WTC11 (cell line): ENCODE measurements at regions not wholly inside any gene's neighbourhood (a gene's known extent, or its start where the extent isn't known, plus 50 kb on each side); places are given as distances from the start of the nearest gene placed in this dataset.

Experiments
- ATAC-seq: fragments of 200-7000 bp; cut with Tn5 transposase; 2 replicates; pipeline ENCODE4 v1.10.0; 2021; ENCODE audit warnings: mild to moderate bottlenecking, moderate library complexity
- CTCF ChIA-PET: fragments of 300-600 bp; sonication (Branson Sonifier 250); formaldehyde crosslinking; loops from one replicate; lab custom pipeline; 2021; ENCODE audit warnings: antibody characterized with exemption; lab: Charles Lee
- POLR2A ChIA-PET: fragments of 350-600 bp; sonication (Branson Sonifier 250); formaldehyde crosslinking; loops from one replicate; lab custom pipeline; 2021; ENCODE audit warnings: antibody characterized with exemption; lab: Charles Lee
- DNase-seq: peaks from one replicate; pipeline ENCODE4 v3.0.0; 2021; ENCODE audit warnings: low spot score
- H3K27ac Mint-ChIP-seq: 2 replicates; pipeline ENCODE4 v1.8.0; 2021; ENCODE audit warnings: mixed read lengths
- H3K27me3 Mint-ChIP-seq: 2 replicates; pipeline ENCODE4 v1.8.0; 2021; ENCODE audit warnings: low read depth, mild to moderate bottlenecking, moderate library complexity, mixed read lengths
- H3K36me3 Mint-ChIP-seq: 2 replicates; pipeline ENCODE4 v1.8.0; 2021; ENCODE audit warnings: mixed read lengths
- H3K4me1 Mint-ChIP-seq: 2 replicates; pipeline ENCODE4 v1.8.0; 2022; ENCODE audit warnings: mixed read lengths
- H3K4me3 Mint-ChIP-seq: 2 replicates; pipeline ENCODE4 v1.8.0; 2021; ENCODE audit warnings: mild to moderate bottlenecking, moderate library complexity, mixed read lengths
- H3K9me3 Mint-ChIP-seq: 2 replicates; pipeline ENCODE4 v1.8.0; 2021; ENCODE audit warnings: mixed read lengths
- AFF4 ChIP-seq: sonication (generic); formaldehyde crosslinking; IDR thresholded peaks from 2 replicates; pipeline ENCODE4 v1.8.1; 2023; ENCODE audit warnings: mild to moderate bottlenecking, missing genetic modification reagents, borderline replicate concordance
- ARID4B ChIP-seq: sonication (generic); formaldehyde crosslinking; IDR thresholded peaks from 2 replicates; pipeline ENCODE4 v1.8.0; 2023; ENCODE audit warnings: missing genetic modification reagents, mild to moderate bottlenecking, borderline replicate concordance
- ATF1 ChIP-seq: sonication (generic); formaldehyde crosslinking; IDR thresholded peaks from 2 replicates; pipeline ENCODE4 v1.8.1; 2023; ENCODE audit warnings: mild to moderate bottlenecking, moderate library complexity, missing genetic modification reagents
- CREM ChIP-seq: sonication (generic); formaldehyde crosslinking; IDR thresholded peaks from 2 replicates; pipeline ENCODE4 v1.8.1; 2022; ENCODE audit warnings: mild to moderate bottlenecking, missing genetic modification reagents, moderate library complexity
- FOXK1 ChIP-seq: sonication (generic); formaldehyde crosslinking; IDR thresholded peaks from 2 replicates; pipeline ENCODE4 v1.8.0; 2022; ENCODE audit warnings: mild to moderate bottlenecking, moderate library complexity, missing genetic modification reagents
- FOXP4 ChIP-seq: sonication (generic); formaldehyde crosslinking; IDR thresholded peaks from 2 replicates; pipeline ENCODE4 v1.8.0; 2022; ENCODE audit warnings: mild to moderate bottlenecking, missing genetic modification reagents
- HMGA2 ChIP-seq: fragments of 250-450 bp; sonication (Bioruptor Pico); IDR thresholded peaks from 2 replicates; pipeline ENCODE4 v1.4.0; 2021; ENCODE audit warnings: mild to moderate bottlenecking, moderate library complexity
- MXD4 ChIP-seq: fragments of 250-450 bp; sonication (Bioruptor Pico); IDR thresholded peaks from 2 replicates; pipeline ENCODE4 v1.8.0; 2021; ENCODE audit warnings: mild to moderate bottlenecking, moderate library complexity, borderline replicate concordance
- MYBL2 ChIP-seq: sonication (generic); formaldehyde crosslinking; IDR thresholded peaks from 2 replicates; pipeline ENCODE4 v1.8.1; 2023; ENCODE audit warnings: mild to moderate bottlenecking, moderate library complexity, missing genetic modification reagents
- PRDM15 ChIP-seq: sonication (generic); formaldehyde crosslinking; IDR thresholded peaks from 2 replicates; pipeline ENCODE4 v1.8.0; 2022; ENCODE audit warnings: missing genetic modification reagents

GRCh38 chr6:90708206-90708737, 121.4 kb upstream of the MAP3K7 start (continued):
- no peak for TF ChIP-seq MXD4 (CRISPR knock-in tag)
- no peak for TF ChIP-seq PRDM15
- TF ChIP-seq, all 79 proteins: peak for 0

GRCh38 chr6:90707246-90707645, 120.4 kb upstream of the MAP3K7 start:
- Mint-ChIP-seq H3K27me3 (no peaks in the 10 kb centered on the region), H3K9me3 (no peaks in the 10 kb centered on the region), H3K4me3 (no peak overlapping the region), H3K27ac (no peak overlapping the region), H3K4me1 (peaks cover 29% of the 10 kb centered on the region), H3K36me3 (no peaks in the 10 kb centered on the region)
- no peak for DNase-seq
- TF ChIP-seq AFF4, result no peak
- no peak for TF ChIP-seq HMGA2 (CRISPR knock-in tag)
- TF ChIP-seq CREM (CRISPR knock-in tag), result no peak
- TF ChIP-seq ARID4B (CRISPR knock-in tag), result no peak
- no peak for TF ChIP-seq FOXP4 (CRISPR knock-in tag)
- TF ChIP-seq ATF1, result no peak
- TF ChIP-seq MYBL2 (CRISPR knock-in tag), result no peak
- TF ChIP-seq FOXK1, result no peak
- ATAC-seq, result no peak
- ChIA-PET POLR2A (no interaction called here), CTCF (no interaction called here)
